Parathyroid adenoma (tissue), 2 donors: ENCODE measurements at regions not wholly inside any gene's neighbourhood (a gene's known extent, or its start where the extent isn't known, plus 50 kb on each side); places are given as distances from the start of the nearest gene placed in this dataset.

Experiments
- H2AFZ ChIP-seq: fragments of 300-600 bp; sonication (generic); one replicate; pipeline ENCODE4 v1.7.0; 2017; ENCODE audit warnings: antibody characterized with exemption, mild to moderate bottlenecking
- H3K27ac ChIP-seq: fragments of 300-600 bp; sonication (generic); one replicate; pipeline ENCODE4 v1.7.0; 2017
- H3K27me3 ChIP-seq: fragments of 300-600 bp; sonication (generic); one replicate; pipeline ENCODE4 v1.7.0; 2017; ENCODE audit warnings: low read length; ENCODE audit not compliant: control insufficient read depth, insufficient read depth
- H3K36me3 ChIP-seq: fragments of 300-600 bp; sonication (generic); one replicate; pipeline ENCODE4 v1.7.0; 2017; ENCODE audit warnings: low read length; ENCODE audit not compliant: control insufficient read depth, insufficient read depth
- H3K4me1 ChIP-seq: fragments of 300-600 bp; sonication (generic); one replicate; pipeline ENCODE4 v1.7.0; 2017; ENCODE audit warnings: control low read depth
- H3K4me2 ChIP-seq: fragments of 300-600 bp; sonication (generic); one replicate; pipeline ENCODE4 v1.7.0; 2017; ENCODE audit warnings: low read length
- H3K4me3 ChIP-seq: fragments of 300-600 bp; sonication (generic); one replicate; pipeline ENCODE4 v1.7.0; 2017; ENCODE audit warnings: low read depth, low read length
- H3K79me2 ChIP-seq: fragments of 300-600 bp; sonication (generic); one replicate; pipeline ENCODE4 v1.7.0; 2017; ENCODE audit warnings: control low read depth
- H3K9ac ChIP-seq: fragments of 300-600 bp; sonication (generic); one replicate; pipeline ENCODE4 v1.7.0; 2017; ENCODE audit warnings: mild to moderate bottlenecking
- H3K9me3 ChIP-seq: fragments of 300-600 bp; sonication (generic); one replicate; pipeline ENCODE4 v1.7.0; 2017; ENCODE audit warnings: low read length; ENCODE audit not compliant: control insufficient read depth
- TF ChIP-seq, protein P1 (sequence below): fragments of 300-600 bp; sonication (generic); IDR thresholded peaks from one replicate; pipeline ENCODE4 v1.7.0; 2017; ENCODE audit warnings: antibody characterized with exemption, mild to moderate bottlenecking
- donor health status: primary hyperparathyroidism.

DNA sequence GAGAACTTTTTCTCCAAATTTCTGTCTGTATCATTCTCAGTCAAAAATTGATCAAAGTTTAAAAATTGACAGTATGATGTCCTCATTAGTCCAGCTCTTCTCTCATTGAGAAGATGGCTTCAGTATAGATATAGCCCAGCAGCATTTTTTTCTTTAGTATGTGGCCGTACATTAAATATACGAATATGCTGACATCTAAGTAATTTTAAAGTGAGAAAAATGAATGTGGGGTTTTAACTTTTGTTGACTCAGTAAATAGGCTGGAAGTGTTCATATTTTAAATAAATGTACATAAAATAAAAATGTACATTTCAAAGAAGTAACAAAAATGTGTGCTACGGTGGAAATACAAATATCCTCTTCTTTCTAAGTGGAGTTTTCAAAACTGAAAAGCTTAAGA is 123.5 kb upstream of the PKN2 start:
- Histone ChIP-seq H3K4me2 (no peak overlapping the region), H3K36me3 (no peaks in the 10 kb centered on the region), H3K4me1 (no peaks in the 10 kb centered on the region), H3K27ac (no peak overlapping the region), H3K79me2 (no peaks in the 10 kb centered on the region), H3K9ac (no peak overlapping the region), H3K9me3 (no peaks in the 10 kb centered on the region), H2AFZ (no peak overlapping the region), H3K4me3 (no peak overlapping the region), H3K27me3 (no peaks in the 10 kb centered on the region)
- TF ChIP-seq, protein P1, sequence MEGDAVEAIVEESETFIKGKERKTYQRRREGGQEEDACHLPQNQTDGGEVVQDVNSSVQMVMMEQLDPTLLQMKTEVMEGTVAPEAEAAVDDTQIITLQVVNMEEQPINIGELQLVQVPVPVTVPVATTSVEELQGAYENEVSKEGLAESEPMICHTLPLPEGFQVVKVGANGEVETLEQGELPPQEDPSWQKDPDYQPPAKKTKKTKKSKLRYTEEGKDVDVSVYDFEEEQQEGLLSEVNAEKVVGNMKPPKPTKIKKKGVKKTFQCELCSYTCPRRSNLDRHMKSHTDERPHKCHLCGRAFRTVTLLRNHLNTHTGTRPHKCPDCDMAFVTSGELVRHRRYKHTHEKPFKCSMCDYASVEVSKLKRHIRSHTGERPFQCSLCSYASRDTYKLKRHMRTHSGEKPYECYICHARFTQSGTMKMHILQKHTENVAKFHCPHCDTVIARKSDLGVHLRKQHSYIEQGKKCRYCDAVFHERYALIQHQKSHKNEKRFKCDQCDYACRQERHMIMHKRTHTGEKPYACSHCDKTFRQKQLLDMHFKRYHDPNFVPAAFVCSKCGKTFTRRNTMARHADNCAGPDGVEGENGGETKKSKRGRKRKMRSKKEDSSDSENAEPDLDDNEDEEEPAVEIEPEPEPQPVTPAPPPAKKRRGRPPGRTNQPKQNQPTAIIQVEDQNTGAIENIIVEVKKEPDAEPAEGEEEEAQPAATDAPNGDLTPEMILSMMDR, result no peak

DNA sequence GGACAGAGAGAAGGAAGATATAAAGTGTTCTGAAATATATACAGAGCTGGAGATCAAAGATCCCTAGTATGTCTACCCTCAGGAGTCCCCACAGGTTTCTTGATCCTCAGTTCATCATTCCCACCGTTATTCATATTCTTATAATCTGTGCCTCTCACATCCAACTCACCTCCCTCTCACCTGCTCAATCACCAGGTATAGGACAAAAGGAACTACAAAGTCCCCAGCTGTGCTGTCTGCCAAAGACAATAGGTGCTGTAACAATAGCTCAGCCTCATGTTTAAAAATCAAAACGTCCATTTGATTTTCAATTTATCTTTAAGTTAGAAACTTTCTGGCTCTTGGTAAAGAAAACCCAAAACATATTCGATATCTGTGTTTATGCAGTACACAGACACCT is 121.1 kb upstream of the PKN2 start:
- Histone ChIP-seq H3K9ac (no peak overlapping the region), H3K27me3 (no peaks in the 10 kb centered on the region), H3K4me2 (no peak overlapping the region), H3K4me1 (no peaks in the 10 kb centered on the region), H3K9me3 (no peaks in the 10 kb centered on the region), H2AFZ (no peak overlapping the region), H3K79me2 (no peaks in the 10 kb centered on the region), H3K4me3 (no peak overlapping the region), H3K36me3 (no peaks in the 10 kb centered on the region), H3K27ac (no peak overlapping the region)
- TF ChIP-seq, protein P1, result no peak

DNA sequence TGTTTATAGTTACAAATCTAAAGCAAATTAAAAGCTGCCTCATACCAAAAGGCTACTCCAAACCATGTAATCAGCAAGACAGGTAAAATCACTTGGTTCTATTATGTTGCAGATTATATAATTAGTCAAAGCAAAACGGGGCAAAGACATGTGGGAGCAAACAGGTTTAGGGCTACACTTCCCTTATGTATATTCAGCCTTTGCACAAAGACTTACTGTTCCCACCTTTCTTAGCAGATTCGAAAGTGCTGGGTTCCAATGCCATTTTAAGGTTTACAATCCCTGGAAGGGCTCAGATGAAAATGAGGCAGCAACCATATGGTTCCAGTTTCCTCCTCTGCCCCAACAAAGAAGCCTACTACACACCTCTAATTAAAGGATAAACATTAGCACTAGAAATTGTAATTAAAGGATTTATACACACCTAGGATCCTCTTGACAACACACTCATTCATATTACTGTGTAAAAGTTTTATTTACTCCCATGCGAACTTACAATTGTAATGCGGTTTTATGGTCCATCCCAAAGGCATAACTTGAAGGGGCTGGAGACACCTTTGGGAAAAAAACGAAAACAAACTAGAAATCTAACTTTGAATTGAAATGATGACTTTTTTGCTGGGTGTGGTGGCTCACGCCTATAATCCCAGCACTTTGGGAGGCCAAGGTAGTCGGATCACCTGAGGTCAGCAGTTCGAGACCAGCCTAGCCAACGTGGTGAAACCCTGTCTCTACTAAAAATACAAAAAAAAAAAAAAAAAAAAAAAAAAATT is 117.3 kb upstream of the PKN2 start:
- H3K9ac ChIP-seq, result no peak overlapping the region
- no peaks in the 10 kb centered on the region for H3K79me2 ChIP-seq
- no peaks in the 10 kb centered on the region for H3K27me3 ChIP-seq
- no peak overlapping the region for H3K4me2 ChIP-seq
- no peaks in the 10 kb centered on the region for H3K4me1 ChIP-seq
- H3K36me3 ChIP-seq, result no peaks in the 10 kb centered on the region
- no peak overlapping the region for H2AFZ ChIP-seq
- no peaks in the 10 kb centered on the region for H3K9me3 ChIP-seq
- TF ChIP-seq, protein P1, result no peak
- H3K4me3 ChIP-seq, result no peak overlapping the region
- no peak overlapping the region for H3K27ac ChIP-seq

DNA sequence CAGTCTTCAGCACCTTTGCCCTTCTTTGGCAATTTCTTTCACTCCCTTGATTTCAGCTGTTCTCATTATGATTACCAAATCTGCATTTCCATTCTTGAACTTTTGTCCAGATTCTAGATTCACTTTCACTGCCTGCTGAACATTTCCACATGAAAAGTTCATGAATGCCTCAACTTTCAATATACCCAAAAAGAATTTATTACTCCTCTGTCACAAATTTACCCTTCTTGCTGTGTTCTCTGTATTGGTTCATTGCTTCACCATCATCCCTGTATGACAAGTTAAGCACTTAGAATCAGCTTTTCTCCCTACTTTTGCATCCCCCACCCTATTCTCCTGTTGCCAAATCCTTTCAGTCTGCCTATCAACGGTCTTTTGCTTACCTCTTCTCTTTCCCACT is 112.6 kb upstream of the PKN2 start:
- TF ChIP-seq, protein P1, result no peak
- H3K4me2 ChIP-seq, result no peak overlapping the region
- no peaks in the 10 kb centered on the region for H3K79me2 ChIP-seq
- H3K4me3 ChIP-seq, result no peak overlapping the region
- no peaks in the 10 kb centered on the region for H3K4me1 ChIP-seq
- H3K27ac ChIP-seq, result no peak overlapping the region
- H3K36me3 ChIP-seq, result no peaks in the 10 kb centered on the region
- H3K27me3 ChIP-seq, result no peaks in the 10 kb centered on the region
- H2AFZ ChIP-seq, result no peak overlapping the region
- no peaks in the 10 kb centered on the region for H3K9me3 ChIP-seq
- H3K9ac ChIP-seq, result no peak overlapping the region

DNA sequence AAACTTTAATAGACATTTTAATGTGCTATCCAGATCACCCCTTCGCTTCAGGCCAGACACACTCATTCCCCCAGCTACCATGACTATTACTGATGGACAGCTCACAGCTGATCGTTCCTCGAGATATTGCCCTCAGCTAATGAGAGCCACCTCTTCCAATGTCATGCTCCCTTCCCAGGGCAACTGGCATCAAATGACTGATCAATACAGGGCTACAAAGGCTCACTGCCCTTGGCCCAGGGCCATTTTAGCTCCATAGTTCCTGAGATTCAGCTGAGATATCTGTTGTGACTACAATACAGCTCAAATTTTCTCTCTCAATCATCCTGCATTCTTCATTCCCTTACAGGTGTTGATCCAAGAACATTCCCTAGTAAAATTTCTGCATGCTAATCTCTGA is 104.5 kb upstream of the PKN2 start:
- H3K9me3 ChIP-seq, result no peaks in the 10 kb centered on the region
- no peak overlapping the region for H3K27ac ChIP-seq
- no peaks in the 10 kb centered on the region for H3K36me3 ChIP-seq
- H3K4me2 ChIP-seq, result no peak overlapping the region
- no peak overlapping the region for H2AFZ ChIP-seq
- no peaks in the 10 kb centered on the region for H3K79me2 ChIP-seq
- no peaks in the 10 kb centered on the region for H3K27me3 ChIP-seq
- H3K4me1 ChIP-seq, result no peaks in the 10 kb centered on the region
- no peak overlapping the region for H3K9ac ChIP-seq
- no peak overlapping the region for H3K4me3 ChIP-seq
- TF ChIP-seq, protein P1, result no peak
